HG03378 (cell line): ENCODE measurements at regions not wholly inside any gene's neighbourhood (a gene's known extent, or its start where the extent isn't known, plus 50 kb on each side); places are given as distances from the start of the nearest gene placed in this dataset.
A peak's percentile ranks its signal among the peaks of the same experiment; 100 is the strongest.

ENCODE experiments used
- ATAC-seq: cut with Tn5 transposase; IDR thresholded peaks from one replicate; pipeline ENCODE4 v1.9.1; 2021; ENCODE audit warnings: mild to moderate bottlenecking, moderate library complexity; ENCODE audit not compliant: unreplicated experiment

DNA sequence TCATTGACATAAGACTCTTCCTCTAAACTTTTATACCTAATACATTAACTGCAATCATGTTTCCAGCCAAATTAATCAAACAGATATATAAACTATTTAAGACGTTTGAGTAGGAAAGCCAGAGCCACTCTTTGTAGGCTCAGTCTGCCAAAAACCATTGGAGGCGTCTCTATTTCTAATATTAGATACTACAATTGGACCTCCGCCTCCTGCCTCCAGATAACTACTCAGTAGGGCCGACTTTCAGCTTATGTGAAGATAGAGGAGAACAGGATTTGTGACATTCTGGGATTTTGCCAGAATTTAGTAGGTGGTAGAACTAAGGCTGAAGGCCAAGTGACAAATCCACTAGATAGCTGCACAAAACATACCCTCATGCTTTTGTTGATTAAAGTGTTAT lies 463.0 kb downstream of the CETN3 start:
- ATAC-seq, result no peak

DNA sequence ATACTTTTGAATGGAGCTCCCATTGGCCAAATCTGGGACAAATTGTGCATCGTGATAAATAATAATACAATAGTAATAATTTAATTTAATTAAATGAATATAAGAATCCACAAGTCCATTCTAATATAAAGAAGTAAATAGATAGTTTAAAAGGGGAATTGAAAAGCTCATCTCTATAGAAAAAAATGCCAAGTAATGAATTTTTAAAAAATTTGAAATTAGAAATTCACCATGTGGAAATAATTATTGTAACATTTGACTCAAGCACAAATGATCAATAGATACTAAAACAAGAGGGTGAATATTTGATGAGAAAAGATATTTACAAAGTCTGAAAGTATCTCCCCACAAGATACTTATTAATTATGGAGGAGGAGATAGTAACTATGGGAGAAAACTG lies 467.4 kb downstream of the CETN3 start:
- no peak for ATAC-seq

DNA sequence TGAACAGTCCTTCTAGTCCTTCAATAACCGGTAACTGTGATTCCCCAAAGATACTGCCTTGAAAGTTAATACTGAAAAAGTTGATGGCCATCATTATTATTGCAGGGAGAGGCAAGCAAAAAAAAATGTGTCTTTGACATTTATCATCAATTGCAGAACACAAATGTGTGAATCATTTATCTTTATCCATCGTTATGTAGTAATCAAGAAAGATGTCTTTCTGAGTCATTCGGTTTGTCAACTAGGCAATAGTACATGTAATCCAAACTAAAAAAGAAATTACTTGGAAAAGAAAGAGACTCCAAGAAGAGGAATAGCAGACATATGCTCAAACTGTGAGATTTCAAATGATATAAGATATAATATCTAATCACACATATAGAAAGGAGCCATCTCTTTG lies 473.0 kb downstream of the CETN3 start:
- no peak for ATAC-seq

DNA sequence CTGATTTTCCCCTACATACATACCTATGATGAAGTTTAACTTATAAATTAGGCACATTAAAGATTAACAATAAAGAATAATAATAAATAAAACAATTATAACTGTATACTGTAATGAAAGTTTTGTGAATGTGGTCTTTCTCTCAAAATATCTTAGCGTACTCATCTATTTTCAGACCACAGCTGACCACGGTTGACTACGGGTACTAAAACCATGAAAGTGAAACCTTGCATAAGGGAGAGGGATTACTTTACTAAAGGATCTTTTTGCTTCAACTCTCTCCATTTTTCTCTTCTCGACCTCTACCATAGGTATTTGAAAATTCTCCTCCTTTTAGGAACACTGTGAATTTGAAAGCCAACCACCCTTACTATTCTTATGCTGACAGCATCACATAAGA lies 475.5 kb downstream of the CETN3 start:
- peak; percentile 38 for ATAC-seq

DNA sequence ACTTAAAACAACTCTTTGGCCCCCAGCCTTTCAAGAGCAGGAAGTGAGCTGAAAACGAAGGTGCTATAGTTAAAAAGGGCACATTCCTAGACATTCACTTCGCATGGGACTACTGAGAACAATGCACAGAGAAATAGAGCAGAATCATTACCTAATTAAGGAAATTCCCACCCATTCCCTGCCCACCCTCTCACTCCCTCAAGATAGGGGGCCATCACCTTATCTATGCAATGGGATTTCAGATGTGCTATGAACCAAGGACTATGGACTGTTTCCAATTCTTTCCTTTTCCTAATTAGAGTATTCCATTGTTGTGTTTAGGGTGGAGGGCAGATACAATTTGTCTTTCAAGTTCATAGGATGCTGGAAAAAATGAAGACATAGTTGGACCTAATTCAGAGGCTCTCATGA lies 476.8 kb downstream of the CETN3 start:
- ATAC-seq, result no peak

DNA sequence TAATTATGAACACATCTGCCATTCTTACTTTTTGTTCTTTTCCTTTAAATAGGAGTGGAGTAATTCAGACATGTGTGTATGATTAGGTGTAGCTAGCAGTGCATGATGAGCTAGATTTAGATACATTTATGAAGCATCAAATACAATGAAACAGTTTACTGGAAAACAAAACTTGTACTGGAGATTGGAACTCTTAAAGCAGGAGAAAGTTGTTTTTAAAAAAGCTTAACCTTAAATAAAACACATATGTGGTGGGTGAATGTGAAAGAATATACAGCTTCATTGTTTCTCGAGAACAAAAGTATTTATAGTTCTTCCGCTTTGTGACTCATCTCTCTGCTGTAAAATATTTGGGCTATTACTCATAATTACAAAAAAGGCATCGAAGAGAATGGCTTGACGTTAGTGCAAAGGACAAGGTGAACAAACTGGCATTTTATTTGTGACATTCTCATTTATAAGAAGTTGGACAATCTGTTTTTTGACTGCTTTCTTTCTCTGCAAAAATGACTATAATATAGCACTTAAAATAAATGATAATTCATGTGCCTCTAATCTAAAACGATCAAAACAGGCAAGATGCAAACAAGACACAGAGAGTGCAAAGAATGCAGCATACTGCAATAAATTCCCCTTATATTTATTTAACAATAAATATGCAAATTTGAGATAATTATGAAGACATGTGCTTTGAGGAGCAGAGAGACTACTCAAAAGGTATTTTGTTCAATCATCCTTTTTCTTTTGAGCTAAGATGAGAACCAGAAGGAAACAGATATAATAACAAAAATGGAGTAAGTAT lies 478.8 kb downstream of the CETN3 start:
- ATAC-seq, result peak; percentile 91

DNA sequence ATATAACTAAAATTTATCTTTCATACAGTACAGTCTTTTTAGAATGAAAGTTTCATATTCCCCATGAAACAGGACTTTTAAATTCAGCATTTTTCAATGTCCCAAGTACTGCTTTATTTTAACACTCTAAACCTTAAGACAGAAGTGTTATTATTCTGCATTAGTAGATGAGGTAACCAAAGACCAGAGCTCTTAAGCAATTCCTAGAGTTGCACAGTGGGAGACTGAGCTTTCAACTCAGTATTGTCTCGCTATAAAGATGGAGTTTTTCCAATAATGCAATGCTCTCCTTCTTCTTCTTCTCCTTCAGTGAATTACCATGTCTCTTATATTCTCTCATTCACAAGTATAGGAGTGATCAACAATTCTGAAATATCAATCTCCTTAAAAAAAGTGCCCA lies 479.7 kb downstream of the CETN3 start:
- no peak for ATAC-seq

DNA sequence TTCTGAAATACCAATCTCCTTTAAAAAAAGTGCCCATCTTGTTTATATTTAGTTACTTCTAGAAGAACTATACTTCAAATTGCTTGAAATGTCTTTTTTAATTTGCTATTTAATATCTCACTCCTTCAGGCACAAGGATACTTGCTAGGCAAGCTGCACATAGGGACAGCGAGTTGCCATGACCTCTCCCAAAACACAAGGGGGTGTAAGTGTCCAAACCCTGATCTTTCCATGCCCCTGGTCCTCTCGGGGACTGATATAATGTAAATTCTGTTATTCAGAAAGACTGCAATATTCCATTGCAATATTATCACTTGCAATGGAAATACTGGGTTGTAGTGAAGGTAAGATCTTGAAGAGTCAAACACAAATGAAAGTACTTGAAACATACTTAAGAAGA lies 480.4 kb downstream of the CETN3 start:
- no peak for ATAC-seq

DNA sequence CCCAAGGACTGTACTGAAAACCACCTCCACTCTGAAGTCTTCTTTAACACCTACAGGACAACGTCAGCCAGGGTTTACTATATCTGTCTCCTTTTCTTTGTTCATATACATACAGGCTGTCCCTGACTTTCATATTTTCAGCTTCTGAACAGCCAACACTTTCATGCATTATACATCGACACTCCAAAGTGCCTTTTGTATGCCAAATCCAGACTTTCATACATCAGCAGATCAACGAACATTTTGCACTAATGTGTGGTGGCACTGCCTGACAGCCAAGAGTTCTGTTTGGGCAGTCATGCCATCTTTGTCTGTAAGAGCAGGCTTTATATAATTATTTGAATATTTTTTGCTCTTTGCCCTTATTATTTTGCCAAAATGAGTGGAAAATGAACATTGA lies 487.4 kb downstream of the CETN3 start:
- no peak for ATAC-seq

DNA sequence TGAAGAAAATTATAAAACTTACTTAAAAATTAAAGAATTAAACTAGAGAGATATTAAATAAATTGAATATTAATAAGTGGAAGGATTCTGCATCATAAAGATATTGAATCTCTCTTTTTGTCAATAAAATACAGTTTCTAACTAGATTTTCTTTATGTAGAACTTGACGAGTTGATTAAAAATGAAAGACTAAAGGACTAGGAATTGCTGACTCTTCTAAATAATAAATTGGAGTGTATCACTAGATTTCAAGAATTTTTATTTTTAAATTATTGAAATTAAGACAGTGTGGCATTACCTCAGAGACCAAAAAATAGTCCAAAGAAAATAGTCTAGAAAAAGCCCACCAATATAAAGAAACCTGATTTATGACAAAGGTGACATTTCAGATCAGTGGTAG lies 492.4 kb downstream of the CETN3 start:
- no peak for ATAC-seq

DNA sequence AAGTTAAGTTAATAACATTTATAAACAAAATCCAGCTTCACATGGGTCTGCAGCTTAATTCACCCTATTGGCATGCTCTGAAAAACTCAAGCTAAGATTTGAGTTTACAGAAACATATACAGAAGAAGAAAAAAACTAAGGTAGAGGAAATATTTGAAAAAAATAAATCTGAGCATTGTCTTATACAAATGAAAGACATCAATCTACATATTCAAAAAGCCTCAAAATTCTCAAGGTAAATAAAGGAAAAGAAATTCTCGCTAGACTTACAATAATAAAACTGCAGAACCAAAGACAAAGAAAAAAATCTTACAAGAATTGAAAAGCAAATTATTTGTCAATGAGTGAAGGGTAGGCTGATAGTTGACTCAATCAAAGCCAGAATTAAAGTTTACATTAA lies 493.4 kb downstream of the CETN3 start:
- no peak for ATAC-seq

DNA sequence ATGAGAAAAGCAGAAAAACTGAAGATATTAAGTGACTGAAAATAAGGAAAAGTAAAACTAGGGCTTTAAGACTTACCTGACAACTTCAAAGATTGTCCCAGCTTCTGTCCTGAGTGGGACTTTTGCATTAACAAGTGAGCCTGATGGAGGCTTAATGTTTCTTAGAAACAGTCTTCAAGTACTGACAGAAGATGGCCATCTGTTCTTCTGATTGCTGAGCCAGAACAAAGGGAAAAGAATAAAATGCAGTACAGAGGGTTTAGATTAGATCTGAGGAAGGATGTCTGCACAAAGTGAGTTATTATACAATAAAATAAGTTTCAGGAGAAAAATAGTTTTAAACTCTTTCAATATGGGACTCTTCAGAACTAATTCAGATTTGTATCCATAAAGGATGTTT lies 500.7 kb downstream of the CETN3 start:
- ATAC-seq, result no peak

DNA sequence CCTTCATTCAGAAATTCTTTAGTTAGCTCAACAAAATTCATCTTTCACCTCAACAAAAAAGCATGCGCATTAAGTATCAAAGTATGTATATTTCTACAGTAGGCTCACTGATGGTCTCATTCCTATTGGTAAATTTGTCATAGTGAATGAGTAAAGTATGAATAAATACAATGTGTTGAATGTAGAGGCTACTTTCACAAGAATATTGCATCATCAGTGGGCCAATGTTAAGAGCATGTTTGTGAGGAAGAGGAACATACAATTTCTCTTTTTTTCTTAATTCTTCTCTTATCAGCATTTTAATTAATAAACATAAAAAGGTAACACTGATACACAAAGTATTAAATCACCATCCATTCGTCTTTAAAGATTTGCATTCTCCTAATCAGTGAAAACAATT lies 505.1 kb downstream of the CETN3 start:
- ATAC-seq, result no peak

DNA sequence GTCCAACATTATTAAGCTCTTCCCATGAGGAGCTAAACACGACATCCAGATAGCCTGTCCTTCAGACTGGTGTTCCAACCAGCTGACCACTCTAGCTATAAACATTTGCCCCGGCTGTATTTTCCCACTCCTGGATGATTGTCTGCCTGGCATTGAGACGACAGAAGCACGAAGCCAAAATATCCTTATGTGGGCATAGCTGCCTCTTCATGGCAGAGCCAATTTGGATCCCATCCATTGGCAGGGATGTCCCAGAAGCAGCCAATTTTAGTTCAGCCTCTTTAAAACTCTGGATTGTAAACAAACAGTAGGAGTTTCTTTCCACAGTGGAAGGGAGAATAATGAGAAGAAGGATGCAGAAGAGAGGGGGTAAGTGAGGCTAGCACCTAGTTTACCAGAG lies 507.6 kb downstream of the CETN3 start:
- no peak for ATAC-seq

DNA sequence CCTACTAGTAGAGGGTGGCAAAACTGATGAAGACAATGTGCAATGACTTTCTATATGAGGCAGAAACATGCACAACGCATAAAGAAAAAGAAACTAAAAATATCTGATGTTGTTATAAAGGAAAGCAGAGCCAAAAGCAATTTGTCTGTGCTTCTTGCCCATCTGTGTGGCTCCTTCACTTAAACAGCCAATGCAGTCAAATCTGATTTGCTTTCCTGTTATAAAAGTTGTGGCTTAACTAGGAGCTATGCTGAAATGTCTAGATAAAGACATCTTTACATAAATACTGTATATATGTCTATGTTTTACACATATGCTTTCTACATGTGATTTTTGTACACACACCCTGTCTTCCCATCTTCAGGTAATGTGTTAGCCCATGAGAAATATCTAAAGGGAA lies 508.2 kb downstream of the CETN3 start:
- no peak for ATAC-seq

DNA sequence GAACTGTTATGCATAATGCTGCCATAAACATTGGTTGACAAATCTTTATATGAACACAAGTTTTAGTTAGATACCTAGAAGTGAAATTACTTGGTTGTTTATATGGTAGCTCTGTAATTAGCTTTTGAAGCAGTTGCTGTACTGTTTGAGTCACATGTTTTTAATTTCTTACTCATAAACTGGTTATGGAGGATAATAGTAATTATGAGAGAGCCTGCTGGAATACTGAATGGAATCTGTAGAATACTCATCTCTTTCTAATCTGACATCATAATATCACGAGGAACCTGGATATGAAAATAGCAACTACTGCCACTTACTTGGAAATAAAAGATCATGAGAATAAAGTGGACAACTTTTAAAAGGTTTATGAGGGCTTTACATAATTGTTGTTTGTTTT lies 509.2 kb downstream of the CETN3 start:
- no peak for ATAC-seq

DNA sequence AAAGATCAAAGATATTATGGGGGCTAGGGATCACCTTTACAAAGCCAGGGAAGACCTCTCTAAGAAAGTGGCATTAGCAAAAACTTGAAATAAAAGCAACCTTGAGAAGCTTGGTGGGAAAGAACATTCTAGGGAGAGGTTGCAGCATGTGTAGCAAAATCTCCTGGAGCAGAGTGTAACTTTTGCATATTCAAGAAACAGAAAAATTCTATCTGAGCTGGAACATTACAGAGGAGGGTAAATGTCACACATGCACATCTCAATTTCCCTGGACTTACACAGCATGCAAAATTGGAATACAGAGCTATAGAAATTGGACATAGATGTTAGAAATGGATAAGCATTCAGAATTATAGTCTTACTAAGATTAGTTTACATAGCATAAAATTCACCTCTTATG lies 510.0 kb downstream of the CETN3 start:
- no peak for ATAC-seq

DNA sequence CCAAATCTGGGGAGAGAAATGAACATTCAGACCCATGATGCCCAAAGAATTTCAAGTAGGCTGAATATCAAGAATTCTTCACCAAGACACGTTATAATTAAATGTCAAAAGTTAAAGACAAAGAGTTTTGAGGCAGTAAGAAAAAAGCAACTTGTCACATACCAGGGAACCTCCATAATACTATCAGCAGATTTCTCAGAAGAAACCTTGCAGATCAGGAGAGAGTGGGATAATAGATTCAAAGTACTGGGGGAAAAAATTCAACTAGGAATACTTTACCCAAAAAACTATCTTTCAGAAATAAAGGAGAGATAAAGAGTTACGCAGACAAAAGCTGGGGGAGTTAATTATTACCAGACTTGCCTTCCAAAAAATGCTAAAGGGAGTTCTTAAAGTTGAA lies 516.0 kb downstream of the CETN3 start:
- no peak for ATAC-seq

DNA sequence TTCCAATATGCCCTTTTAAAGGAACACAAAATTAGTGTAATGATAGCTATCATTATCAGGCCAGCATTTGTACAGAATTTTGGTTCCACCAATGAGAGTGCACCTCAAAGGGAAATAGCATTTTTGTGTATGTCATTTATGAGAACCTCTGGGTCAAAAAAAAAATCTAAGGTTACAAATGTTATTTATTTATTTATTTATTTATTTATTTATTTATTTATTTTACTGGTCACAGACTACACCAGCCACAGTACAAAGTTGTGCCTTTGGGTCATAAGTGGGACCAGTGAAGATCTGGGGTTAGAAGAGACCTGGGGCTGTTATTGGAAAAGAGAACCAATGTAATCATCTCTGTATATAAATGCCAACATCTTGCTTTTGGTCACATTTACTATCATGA lies 523.9 kb downstream of the CETN3 start:
- ATAC-seq, result no peak

DNA sequence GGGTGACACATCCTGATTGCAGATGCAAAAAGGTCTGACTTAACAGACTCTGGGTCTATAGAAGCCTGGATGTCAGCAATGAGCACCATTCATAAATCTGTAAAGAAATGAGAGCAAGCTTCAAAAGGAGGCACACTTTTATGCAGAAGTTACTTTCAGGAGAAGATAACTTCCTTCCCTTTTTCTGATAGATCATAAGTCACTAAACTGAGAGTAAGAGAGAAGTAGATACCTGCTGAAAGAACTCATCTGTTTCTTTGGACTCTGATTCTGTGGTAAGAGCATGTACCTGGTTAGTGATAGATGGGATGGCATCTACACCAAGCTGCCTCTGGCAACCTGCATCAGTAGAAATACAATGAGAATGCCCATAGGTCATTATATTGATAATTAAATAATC lies 525.6 kb downstream of the CETN3 start:
- no peak for ATAC-seq

DNA sequence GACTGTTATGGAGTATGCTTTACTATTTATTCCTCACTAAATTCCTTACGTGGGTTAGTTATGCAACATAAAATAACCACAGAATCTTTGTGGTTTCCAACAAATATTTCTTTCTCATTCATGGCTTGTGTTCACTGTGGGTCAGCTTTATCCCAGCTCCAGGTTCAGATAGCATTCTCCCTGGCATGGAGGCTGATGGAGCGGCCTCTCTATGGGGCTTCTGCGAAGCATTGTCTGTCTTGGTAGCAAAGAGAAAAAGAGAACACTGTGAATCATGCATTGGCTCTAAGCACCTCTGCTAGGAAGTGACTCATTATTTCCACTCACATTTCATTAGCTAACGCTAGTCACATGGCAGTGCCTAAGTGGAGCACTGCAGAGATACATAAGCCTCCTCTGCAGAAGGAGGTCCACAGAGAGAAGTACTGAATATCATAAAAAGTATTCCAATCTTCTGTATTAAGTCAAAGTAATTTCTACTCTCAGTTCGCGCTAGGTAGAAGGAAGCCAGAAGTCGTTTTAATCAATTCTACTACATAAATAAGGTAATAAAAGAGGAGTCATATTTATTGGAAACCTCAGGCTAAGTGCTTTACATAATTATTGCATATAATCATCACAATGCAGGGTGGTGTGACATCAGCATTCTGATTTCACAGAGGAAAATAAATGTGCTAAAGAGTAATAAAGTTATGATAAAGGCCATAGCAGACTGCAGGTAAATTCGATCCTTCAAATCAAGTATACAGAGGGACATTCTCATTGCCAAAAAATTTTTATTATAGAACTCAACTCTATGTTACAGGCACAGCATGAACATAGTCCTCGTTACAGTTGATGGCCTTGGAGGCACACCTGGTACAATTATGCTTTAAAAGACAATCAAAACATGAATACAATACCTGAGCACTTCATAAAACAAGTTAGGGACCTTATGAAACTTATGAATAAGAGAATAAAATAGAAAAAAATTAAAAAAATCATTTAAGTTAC lies 531.1 kb downstream of the CETN3 start:
- no peak for ATAC-seq

DNA sequence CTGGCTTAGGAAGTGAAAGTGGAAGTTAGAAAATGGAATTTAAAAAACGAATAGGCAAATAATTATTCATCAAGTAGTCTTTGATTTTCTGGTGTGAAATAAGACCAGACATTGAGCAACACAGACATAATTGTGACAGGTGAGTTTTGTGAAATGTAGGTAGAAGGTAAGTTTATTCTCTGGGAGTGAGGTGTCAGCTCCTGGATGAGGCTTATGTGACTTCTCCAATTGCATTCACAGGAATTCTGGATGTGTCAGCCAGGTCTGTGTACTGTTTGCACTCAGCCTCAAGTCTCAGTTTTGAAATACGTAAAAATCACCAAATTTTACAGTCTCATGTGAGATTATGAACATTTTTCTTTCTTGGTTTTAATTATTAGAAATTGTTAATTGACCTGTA lies 537.6 kb downstream of the CETN3 start:
- no peak for ATAC-seq
